Gastrocnemius medialis (tissue), 4 donors: ENCODE measurements at regions not wholly inside any gene's neighbourhood (a gene's known extent, or its start where the extent isn't known, plus 50 kb on each side); places are given as distances from the start of the nearest gene placed in this dataset.

Experiments used
- ATAC-seq, 2 donors: fragments of 150-250 bp; one replicate each; pipeline ENCODE4 v1.9.1; 2016
- DNase-seq, 2 donors: peaks; one replicate each; pipeline ENCODE4 v3.0.0-alpha.2; 2019
- H3K27ac ChIP-seq, 4 donors: fragments of 200-600 bp; sonication (generic); 1 replicate in 1 of 4; 2 replicates in 3 of 4; pipeline ENCODE4 v1.5.1; 2016 to 2018; ENCODE audit warnings: mild to moderate bottlenecking in 2 of 4, moderate library complexity in 1 of 4
- H3K27me3 ChIP-seq, 3 donors: fragments of 200-600 bp; sonication (generic) in 2 of 3; 1 replicate in 1 of 3; 2 replicates in 2 of 3; pipeline versions ENCODE4 v1.5.1 to v1.6.0; 2016 to 2019; ENCODE audit warnings: mild to moderate bottlenecking in 1 of 3, moderate library complexity in 1 of 3
- H3K36me3 ChIP-seq, 2 donors: fragments of 200-600 bp; sonication (generic) in 1 of 2; one replicate each; pipeline ENCODE4 v1.5.1; 2017 to 2018
- H3K4me1 ChIP-seq, 2 donors: fragments of 200-600 bp; sonication (generic) in 1 of 2; one replicate each; pipeline ENCODE4 v1.5.1; 2016 to 2017; ENCODE audit warnings: mild to moderate bottlenecking in 2 of 2
- H3K4me3 ChIP-seq, 4 donors: fragments of 200-600 bp; sonication (generic) in 3 of 4; 1 replicate in 1 of 4; 2 replicates in 3 of 4; pipeline ENCODE4 v1.5.1; 2016 to 2019; ENCODE audit warnings: mild to moderate bottlenecking in 2 of 4
- H3K9me3 ChIP-seq, 3 donors: fragments of 200-600 bp; sonication (generic) in 2 of 3; 1 replicate in 1 of 3; 2 replicates in 2 of 3; pipeline ENCODE4 v1.5.1; 2016 to 2019
- POLR2A ChIP-seq, 2 donors: fragments of 450-650 bp; IDR thresholded peaks; one replicate each; pipeline ENCODE4 v1.6.1; 2017; ENCODE audit warnings: antibody characterized with exemption in 2 of 2, mild to moderate bottlenecking in 2 of 2, moderate library complexity in 2 of 2
- in situ Hi-C, 4 donors: fragments of 200-750 bp; cut with MboI; loops; one replicate each; pipeline versions ENCODE4 v1.15.0 to v1.8.0; 2017; ENCODE audit warnings: low sequenced_read_pairs in 4 of 4
- intact Hi-C: fragments of 100-400 bp; cut with DNase I; formaldehyde crosslinking; loops from one replicate; pipeline ENCODE4 v1.15.1; 2023; ENCODE audit warnings: low total_unique reads
- TF ChIP-seq, protein P1 (sequence below), 5 experiments: fragments of 450-650 bp in 3 of 5; fragments of 200-600 bp in 2 of 5; sonication (generic) in 2 of 5; IDR thresholded peaks in 4 of 5; conservative IDR thresholded peaks in 1 of 5; 1 replicate in 4 of 5; 2 replicates in 1 of 5; pipeline ENCODE4 v1.5.1; 2016 to 2019; ENCODE audit warnings: antibody characterized with exemption in 5 of 5, mild to moderate bottlenecking in 3 of 5, moderate library complexity in 3 of 5

DNA sequence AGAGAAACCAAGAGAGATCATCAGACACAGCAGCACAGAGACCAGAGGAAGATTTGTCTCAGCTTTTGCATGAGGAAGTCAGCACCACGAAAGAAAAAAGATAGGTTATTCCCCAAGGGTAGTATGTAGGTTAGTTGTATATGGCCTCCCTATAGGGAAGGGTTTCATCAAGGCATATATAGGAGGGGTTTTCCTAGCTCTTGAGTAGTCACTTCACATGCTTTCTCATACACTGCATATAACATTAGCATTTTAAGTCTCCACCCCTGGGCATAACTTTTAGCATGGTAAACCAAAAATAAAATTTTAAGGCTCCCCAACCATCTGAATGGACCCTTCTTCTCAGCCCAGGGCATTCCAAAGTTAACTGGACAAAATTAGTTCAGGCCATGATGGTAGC, 1571.6 kb upstream of the ACO1 start:
- no peak for TF ChIP-seq POLR2A (IDR thresholded peaks at IDR 0.05)
- no peaks in the 10 kb centered on the region for H3K27me3 ChIP-seq
- H3K36me3 ChIP-seq, result no peaks in the 10 kb centered on the region
- H3K27ac ChIP-seq, result no peak overlapping the region
- H3K4me1 ChIP-seq, result no peaks in the 10 kb centered on the region
- ATAC-seq, result no peak
- no peaks in the 10 kb centered on the region for H3K9me3 ChIP-seq
- in situ Hi-C loops (no loop called here), intact Hi-C loops (no loop called here)
- no peak overlapping the region for H3K4me3 ChIP-seq
- DNase-seq, result no peak

DNA sequence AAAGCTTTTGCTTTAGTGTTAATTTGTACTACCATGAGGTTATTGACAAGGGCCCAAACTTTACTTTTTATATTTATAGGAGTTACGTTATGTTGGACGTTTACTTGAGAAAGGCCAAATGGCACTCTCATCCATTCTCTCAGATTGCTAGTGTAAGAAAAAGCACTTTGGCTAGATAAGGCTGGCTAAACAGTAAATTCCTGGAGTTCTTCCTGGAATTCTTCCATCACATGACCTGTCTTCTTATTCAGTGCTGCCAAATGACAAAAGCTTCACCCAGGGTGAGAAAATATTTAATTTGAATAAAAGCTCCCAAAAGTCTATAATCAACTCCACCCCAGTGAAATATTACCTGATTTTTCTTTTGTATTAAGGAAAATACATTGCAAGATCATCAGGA, 1568.9 kb upstream of the ACO1 start:
- TF ChIP-seq, protein P1, sequence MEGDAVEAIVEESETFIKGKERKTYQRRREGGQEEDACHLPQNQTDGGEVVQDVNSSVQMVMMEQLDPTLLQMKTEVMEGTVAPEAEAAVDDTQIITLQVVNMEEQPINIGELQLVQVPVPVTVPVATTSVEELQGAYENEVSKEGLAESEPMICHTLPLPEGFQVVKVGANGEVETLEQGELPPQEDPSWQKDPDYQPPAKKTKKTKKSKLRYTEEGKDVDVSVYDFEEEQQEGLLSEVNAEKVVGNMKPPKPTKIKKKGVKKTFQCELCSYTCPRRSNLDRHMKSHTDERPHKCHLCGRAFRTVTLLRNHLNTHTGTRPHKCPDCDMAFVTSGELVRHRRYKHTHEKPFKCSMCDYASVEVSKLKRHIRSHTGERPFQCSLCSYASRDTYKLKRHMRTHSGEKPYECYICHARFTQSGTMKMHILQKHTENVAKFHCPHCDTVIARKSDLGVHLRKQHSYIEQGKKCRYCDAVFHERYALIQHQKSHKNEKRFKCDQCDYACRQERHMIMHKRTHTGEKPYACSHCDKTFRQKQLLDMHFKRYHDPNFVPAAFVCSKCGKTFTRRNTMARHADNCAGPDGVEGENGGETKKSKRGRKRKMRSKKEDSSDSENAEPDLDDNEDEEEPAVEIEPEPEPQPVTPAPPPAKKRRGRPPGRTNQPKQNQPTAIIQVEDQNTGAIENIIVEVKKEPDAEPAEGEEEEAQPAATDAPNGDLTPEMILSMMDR (IDR thresholded peaks at IDR 0.05 in 4 of 5, conservative IDR thresholded peaks at IDR 0.05 in 1 of 5), result no peak
- TF ChIP-seq POLR2A (IDR thresholded peaks at IDR 0.05), result no peak
- Histone ChIP-seq H3K27ac (no peak overlapping the region), H3K4me1 (no peaks in the 10 kb centered on the region), H3K36me3 (no peaks in the 10 kb centered on the region), H3K27me3 (no peaks in the 10 kb centered on the region), H3K9me3 (no peaks in the 10 kb centered on the region), H3K4me3 (no peak overlapping the region)
- ATAC-seq (no peak), DNase-seq (no peak)
- intact Hi-C loops, result no loop called here
- in situ Hi-C loops, result no loop called here

DNA sequence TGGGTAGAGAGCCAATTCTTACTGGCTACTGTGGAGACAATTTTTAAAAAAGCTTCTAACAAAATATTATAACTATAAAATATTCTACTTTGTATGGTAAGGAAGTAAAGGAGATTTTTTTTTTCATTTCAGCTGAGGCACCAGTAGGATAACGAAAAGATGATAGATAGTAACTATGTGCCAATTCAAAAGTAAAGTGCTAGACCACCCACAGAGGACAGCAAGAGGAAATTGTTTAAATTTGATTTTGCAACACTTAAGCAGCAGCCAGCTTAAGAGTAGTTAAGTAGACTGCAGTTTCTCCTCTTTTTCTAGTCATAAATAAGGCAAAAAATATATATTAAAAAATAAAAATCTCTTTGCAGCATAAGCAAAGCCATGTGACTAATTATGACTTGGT, 1539.3 kb upstream of the ACO1 start:
- no peaks in the 10 kb centered on the region for H3K9me3 ChIP-seq
- H3K4me3 ChIP-seq, result no peak overlapping the region
- no peaks in the 10 kb centered on the region for H3K4me1 ChIP-seq
- TF ChIP-seq POLR2A (IDR thresholded peaks at IDR 0.05), result no peak
- TF ChIP-seq, protein P1 (IDR thresholded peaks at IDR 0.05 in 4 of 5, conservative IDR thresholded peaks at IDR 0.05 in 1 of 5), result no peak
- no peak overlapping the region for H3K27ac ChIP-seq
- no peaks in the 10 kb centered on the region for H3K27me3 ChIP-seq
- no peak for ATAC-seq
- in situ Hi-C loops, result loop anchor here in 1 of 4 donors (25.0 kb wide), 1 partner anchor 92 kb away; no protein-coding TSS in a partner anchor
- H3K36me3 ChIP-seq, result no peaks in the 10 kb centered on the region
- intact Hi-C loops, result no loop called here
- DNase-seq, result no peak

DNA sequence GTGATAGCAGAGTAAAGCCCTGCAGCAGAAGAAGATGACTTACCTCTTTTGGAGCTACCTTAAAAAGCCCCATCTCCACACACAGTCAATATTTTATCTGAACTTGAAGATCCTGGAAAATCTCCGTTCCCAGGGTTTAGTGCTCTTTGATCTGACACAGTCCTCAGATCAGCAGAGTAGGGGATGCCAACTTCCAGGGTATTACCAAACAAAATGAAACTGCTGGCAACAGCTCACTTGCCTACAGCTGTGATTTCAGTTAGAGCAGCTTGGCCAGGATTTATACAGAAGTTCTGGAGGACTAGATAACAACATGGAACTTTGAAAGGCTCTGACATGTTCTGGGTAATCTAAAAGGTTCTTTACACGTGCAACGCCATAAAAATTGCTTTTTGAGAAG, 1537.8 kb upstream of the ACO1 start:
- no peak for TF ChIP-seq POLR2A (IDR thresholded peaks at IDR 0.05)
- TF ChIP-seq, protein P1 (IDR thresholded peaks at IDR 0.05 in 4 of 5, conservative IDR thresholded peaks at IDR 0.05 in 1 of 5), result no peak
- Histone ChIP-seq H3K4me3 (no peak overlapping the region), H3K4me1 (no peaks in the 10 kb centered on the region), H3K27ac (no peak overlapping the region), H3K9me3 (no peaks in the 10 kb centered on the region), H3K27me3 (no peaks in the 10 kb centered on the region), H3K36me3 (no peaks in the 10 kb centered on the region)
- no peak for ATAC-seq
- DNase-seq, result no peak
- in situ Hi-C loops (loop anchor here in 1 of 4 donors (25.0 kb wide), 1 partner anchor 91 kb away; no protein-coding TSS in a partner anchor), intact Hi-C loops (no loop called here)

DNA sequence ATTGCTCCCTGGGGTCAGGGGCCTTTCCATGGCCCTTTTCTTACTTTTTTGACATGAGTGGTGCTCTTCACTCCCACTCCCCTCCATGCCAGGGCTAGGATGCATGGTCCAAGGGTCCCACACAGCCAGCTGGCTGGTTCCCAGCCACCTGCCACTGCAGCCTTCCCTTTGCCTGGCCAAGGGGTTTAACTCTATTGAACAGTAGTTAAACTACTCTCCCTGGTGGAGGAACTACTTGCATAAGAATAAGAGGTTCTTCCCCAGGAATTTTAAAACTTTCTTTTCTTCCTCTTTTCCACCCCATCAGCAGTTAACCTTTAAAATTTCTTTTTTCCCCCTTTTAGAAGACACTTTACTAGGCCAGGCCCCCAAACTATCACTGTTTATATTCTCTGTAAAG, 1532.8 kb upstream of the ACO1 start:
- H3K4me3 ChIP-seq, result no peak overlapping the region
- ATAC-seq (no peak), DNase-seq (no peak)
- H3K36me3 ChIP-seq, result no peaks in the 10 kb centered on the region
- no peaks in the 10 kb centered on the region for H3K4me1 ChIP-seq
- H3K27me3 ChIP-seq, result no peaks in the 10 kb centered on the region
- in situ Hi-C loops (no loop called here), intact Hi-C loops (no loop called here)
- TF ChIP-seq, protein P1 (IDR thresholded peaks at IDR 0.05 in 4 of 5, conservative IDR thresholded peaks at IDR 0.05 in 1 of 5), result no peak
- TF ChIP-seq POLR2A (IDR thresholded peaks at IDR 0.05), result no peak
- no peak overlapping the region for H3K27ac ChIP-seq
- no peaks in the 10 kb centered on the region for H3K9me3 ChIP-seq
